BE2C (cell line): ENCODE measurements at regions not wholly inside any gene's neighbourhood (a gene's known extent, or its start where the extent isn't known, plus 50 kb on each side); places are given as distances from the start of the nearest gene placed in this dataset.

Source experiments
- DNase-seq: peaks from one replicate; pipeline ENCODE4 v3.0.0-alpha.2; 2020
- H3K27me3 ChIP-seq: fragments of 250-450 bp; sonication (Bioruptor Pico); 2 replicates; pipeline ENCODE4 v1.5.1; 2020; ENCODE audit warnings: mild to moderate bottlenecking
- H3K36me3 ChIP-seq: fragments of 250-450 bp; sonication (Bioruptor Pico); 2 replicates; pipeline ENCODE4 v1.5.1; 2020; ENCODE audit warnings: mild to moderate bottlenecking
- H3K4me1 ChIP-seq: fragments of 250-450 bp; sonication (Bioruptor Pico); 2 replicates; pipeline ENCODE4 v1.5.1; 2020
- H3K4me3 ChIP-seq: 2 replicates; pipeline ENCODE4 v1.5.1; 2011; ENCODE audit warnings: low read depth, low read length
- H3K9me3 ChIP-seq: fragments of 250-450 bp; sonication (Bioruptor Pico); 2 replicates; pipeline ENCODE4 v1.5.1; 2020
- TF ChIP-seq, protein P1 (sequence below): IDR thresholded peaks from 2 replicates; pipeline ENCODE4 v1.5.1; 2012; ENCODE audit warnings: mild to moderate bottlenecking, low read depth, low read length

DNA sequence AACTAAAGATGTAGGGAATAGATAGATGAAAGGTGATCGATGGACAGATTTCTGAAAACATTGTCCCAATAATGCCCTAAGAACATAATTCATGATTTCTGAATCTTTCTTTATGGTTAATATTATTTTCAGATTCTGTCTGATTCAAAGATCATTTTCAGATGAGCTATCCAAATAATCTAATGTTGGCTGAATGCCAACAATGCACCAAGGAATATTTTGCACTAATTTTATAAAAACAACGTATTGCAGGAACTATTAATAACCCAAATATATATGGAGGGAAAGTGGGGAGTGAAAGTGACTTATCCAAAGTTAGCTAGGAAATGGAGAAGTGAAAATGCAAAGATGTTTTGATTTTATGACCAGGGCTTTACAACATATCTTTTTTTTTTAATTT lies 1675.5 kb downstream of the STIM2 start:
- Histone ChIP-seq H3K36me3 (no peaks in the 10 kb centered on the region), H3K4me1 (no peaks in the 10 kb centered on the region), H3K4me3 (no peak overlapping the region), H3K27me3 (no peaks in the 10 kb centered on the region), H3K9me3 (no peaks in the 10 kb centered on the region)
- DNase-seq = no peak
- TF ChIP-seq, protein P1, sequence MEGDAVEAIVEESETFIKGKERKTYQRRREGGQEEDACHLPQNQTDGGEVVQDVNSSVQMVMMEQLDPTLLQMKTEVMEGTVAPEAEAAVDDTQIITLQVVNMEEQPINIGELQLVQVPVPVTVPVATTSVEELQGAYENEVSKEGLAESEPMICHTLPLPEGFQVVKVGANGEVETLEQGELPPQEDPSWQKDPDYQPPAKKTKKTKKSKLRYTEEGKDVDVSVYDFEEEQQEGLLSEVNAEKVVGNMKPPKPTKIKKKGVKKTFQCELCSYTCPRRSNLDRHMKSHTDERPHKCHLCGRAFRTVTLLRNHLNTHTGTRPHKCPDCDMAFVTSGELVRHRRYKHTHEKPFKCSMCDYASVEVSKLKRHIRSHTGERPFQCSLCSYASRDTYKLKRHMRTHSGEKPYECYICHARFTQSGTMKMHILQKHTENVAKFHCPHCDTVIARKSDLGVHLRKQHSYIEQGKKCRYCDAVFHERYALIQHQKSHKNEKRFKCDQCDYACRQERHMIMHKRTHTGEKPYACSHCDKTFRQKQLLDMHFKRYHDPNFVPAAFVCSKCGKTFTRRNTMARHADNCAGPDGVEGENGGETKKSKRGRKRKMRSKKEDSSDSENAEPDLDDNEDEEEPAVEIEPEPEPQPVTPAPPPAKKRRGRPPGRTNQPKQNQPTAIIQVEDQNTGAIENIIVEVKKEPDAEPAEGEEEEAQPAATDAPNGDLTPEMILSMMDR = no peak

DNA sequence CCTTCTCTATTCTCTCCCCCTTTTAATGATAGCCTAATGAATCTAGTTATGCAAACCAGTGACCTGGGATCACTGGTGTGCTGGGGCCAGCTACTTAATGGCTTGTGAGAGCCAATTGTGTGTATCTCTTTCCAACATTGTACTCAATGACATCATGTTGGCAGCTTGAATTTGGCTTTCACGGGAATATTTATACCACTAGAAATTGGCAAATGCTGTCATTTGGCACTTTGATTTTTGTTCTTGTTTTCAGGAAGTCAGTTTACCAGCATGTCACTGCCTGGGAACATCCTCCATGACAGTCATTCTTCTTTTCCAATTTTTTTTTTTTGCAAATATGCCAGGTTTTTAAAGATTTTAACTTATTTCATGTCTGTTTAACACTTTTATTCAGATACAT lies 1685.3 kb downstream of the STIM2 start:
- Histone ChIP-seq H3K4me3 (no peak overlapping the region), H3K27me3 (no peaks in the 10 kb centered on the region), H3K9me3 (no peaks in the 10 kb centered on the region), H3K36me3 (no peaks in the 10 kb centered on the region), H3K4me1 (no peaks in the 10 kb centered on the region)
- no peak for DNase-seq
- TF ChIP-seq, protein P1 = no peak

DNA sequence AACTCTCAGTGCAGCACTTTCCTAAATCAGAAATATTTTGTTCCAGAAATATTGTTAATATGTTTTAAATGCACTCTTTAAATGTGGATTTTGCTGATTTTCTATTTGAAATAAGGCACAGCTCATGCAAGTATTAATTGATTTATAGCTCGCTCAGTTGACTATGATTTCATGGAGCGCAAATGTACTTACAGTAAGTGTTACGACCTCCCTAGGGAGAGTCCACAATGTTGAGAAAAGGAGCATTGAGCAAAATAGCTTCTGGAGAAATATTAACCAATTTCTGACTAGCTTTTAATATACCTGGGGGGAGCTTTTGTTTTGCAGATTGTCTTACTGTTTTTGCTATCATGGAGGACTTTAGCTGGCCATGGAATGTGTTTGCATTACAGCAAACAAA lies 1687.5 kb downstream of the STIM2 start:
- Histone ChIP-seq H3K4me3 (no peak overlapping the region), H3K9me3 (no peaks in the 10 kb centered on the region), H3K4me1 (no peaks in the 10 kb centered on the region), H3K27me3 (no peaks in the 10 kb centered on the region), H3K36me3 (no peaks in the 10 kb centered on the region)
- TF ChIP-seq, protein P1 = no peak
- DNase-seq = no peak

DNA sequence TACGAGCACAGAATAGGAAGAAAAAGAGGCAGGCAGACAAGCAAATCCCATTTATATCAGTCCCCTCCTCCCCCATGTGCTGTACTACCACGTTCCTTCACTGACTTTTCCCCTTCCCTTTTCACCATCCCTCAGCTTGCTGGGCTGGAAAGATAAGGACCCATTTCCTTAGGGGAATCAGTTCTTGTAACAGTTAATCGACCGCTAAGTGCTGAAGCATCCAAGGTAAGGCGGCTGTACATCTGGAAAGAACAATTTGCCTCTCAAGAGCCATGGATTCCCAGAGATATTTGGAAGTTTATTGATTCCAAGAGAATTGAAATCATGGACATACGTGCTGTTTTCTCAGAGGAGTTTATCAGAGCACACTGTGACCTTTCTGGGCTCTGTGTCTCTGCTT lies 1688.0 kb downstream of the STIM2 start:
- TF ChIP-seq, protein P1 = no peak
- Histone ChIP-seq H3K4me3 (no peak overlapping the region), H3K36me3 (no peaks in the 10 kb centered on the region), H3K9me3 (no peaks in the 10 kb centered on the region), H3K27me3 (no peaks in the 10 kb centered on the region), H3K4me1 (no peaks in the 10 kb centered on the region)
- DNase-seq = no peak

DNA sequence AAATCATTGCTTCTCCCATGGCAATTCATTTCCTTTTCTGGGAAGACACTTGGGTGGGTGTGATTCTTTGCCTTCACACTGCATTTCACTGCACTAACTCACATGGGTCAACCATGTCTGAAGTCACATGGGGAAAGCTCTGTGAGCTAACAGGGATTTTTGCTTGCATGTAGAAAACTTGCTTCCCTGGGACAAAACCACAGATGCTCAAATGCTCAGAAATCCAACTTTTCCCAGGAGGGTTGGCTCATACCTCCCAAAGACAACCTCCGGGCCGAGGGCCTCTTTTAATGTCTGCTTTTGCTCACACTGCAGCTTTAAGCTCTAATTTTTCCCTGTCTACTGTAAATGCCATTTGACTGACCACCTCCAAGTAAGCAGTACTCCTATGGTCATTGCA lies 1695.2 kb downstream of the STIM2 start:
- TF ChIP-seq, protein P1 = no peak
- no peaks in the 10 kb centered on the region for H3K36me3 ChIP-seq
- H3K4me3 ChIP-seq = no peak overlapping the region
- H3K27me3 ChIP-seq = no peaks in the 10 kb centered on the region
- H3K9me3 ChIP-seq = no peaks in the 10 kb centered on the region
- no peak for DNase-seq
- no peaks in the 10 kb centered on the region for H3K4me1 ChIP-seq

DNA sequence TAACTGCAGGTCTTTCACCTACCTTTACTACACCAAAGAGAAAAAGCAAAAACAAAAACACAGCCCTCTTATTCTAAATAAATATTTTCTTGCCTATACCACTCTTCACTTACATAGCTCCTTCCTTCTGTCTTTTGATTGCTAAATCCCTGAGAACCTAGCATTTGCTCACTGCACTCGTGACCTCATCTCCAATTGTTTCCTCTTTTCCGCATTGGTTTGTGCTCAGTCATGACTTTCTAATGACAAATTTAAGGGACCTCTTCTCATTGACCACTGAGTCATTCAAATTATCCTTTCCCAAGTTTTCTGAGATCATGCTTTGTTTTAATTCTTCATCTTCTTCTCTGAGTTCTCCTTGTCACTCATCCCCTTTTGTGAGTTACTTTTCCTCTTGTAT lies 1697.1 kb downstream of the STIM2 start:
- DNase-seq = no peak
- no peaks in the 10 kb centered on the region for H3K9me3 ChIP-seq
- H3K36me3 ChIP-seq = no peaks in the 10 kb centered on the region
- no peak overlapping the region for H3K4me3 ChIP-seq
- H3K4me1 ChIP-seq = no peaks in the 10 kb centered on the region
- TF ChIP-seq, protein P1 = no peak
- no peaks in the 10 kb centered on the region for H3K27me3 ChIP-seq
